ENCODE measurements at regions not wholly inside any gene's neighbourhood (a gene's known extent, or its start where the extent isn't known, plus 50 kb on each side); places are given as distances from the start of the nearest gene placed in this dataset.

DNA sequence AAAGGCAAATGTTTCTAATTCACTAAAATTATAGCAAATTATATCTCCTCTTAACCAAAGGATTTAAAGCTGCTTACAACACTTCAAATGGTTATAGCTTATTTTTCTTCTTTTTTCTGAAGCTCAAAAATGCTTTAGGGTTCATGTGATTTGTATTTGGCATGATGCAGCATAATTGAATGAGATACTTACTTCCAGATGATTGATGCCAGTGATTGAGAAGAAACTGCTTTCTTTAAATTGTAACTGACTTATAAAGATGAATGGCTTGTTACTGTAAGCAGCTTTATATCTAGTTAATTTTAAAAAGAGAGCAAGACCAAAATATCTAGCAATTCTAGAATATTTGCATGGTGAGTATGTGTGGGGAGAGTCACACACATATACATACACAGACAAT is 270.7 kb upstream of the THRB start:
- Histone ChIP-seq H3K4me3 (ENCODE audit: low read depth in 2 of 2, low read length in 2 of 2) (no peak overlapping the region), H3K4me1 (ENCODE audit: control insufficient read depth, insufficient read depth, low read length) (no peaks in the 10 kb centered on the region), H3K36me3 (ENCODE audit: control insufficient read depth, insufficient read depth, low read length) (no peaks in the 10 kb centered on the region), H3K9me3 (ENCODE audit: control insufficient read depth, insufficient read depth, low read depth, low read length) (no peaks in the 10 kb centered on the region), H3K27me3 (ENCODE audit: control insufficient read depth, insufficient read depth, low read length) (no peaks in the 10 kb centered on the region), H3K27ac (ENCODE audit: low read length) (no peak overlapping the region)
- ChIA-PET POLR2A (no interaction called here), CTCF (no interaction called here)
- no peak for DNase-seq (ENCODE audit: low read depth, low spot score)
- BruUV-seq (replicated peaks) = no TSS peak
- TF ChIP-seq POLR2AphosphoS5 (IDR thresholded peaks at IDR 0.05; ENCODE audit: low read depth, low read length) (no peak), SIN3A (IDR thresholded peaks at IDR 0.05; ENCODE audit: borderline replicate concordance, insufficient read depth, low read depth, low read length) (no peak), TCF7L2 (IDR thresholded peaks at IDR 0.05; ENCODE audit: low read depth, low read length) (no peak)
- TF ChIP-seq, protein P1, sequence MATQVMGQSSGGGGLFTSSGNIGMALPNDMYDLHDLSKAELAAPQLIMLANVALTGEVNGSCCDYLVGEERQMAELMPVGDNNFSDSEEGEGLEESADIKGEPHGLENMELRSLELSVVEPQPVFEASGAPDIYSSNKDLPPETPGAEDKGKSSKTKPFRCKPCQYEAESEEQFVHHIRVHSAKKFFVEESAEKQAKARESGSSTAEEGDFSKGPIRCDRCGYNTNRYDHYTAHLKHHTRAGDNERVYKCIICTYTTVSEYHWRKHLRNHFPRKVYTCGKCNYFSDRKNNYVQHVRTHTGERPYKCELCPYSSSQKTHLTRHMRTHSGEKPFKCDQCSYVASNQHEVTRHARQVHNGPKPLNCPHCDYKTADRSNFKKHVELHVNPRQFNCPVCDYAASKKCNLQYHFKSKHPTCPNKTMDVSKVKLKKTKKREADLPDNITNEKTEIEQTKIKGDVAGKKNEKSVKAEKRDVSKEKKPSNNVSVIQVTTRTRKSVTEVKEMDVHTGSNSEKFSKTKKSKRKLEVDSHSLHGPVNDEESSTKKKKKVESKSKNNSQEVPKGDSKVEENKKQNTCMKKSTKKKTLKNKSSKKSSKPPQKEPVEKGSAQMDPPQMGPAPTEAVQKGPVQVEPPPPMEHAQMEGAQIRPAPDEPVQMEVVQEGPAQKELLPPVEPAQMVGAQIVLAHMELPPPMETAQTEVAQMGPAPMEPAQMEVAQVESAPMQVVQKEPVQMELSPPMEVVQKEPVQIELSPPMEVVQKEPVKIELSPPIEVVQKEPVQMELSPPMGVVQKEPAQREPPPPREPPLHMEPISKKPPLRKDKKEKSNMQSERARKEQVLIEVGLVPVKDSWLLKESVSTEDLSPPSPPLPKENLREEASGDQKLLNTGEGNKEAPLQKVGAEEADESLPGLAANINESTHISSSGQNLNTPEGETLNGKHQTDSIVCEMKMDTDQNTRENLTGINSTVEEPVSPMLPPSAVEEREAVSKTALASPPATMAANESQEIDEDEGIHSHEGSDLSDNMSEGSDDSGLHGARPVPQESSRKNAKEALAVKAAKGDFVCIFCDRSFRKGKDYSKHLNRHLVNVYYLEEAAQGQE (IDR thresholded peaks at IDR 0.05; ENCODE audit: insufficient read depth in 1 of 2, low read depth in 2 of 2, low read length in 1 of 2) = no peak
- TF ChIP-seq, protein P2, sequence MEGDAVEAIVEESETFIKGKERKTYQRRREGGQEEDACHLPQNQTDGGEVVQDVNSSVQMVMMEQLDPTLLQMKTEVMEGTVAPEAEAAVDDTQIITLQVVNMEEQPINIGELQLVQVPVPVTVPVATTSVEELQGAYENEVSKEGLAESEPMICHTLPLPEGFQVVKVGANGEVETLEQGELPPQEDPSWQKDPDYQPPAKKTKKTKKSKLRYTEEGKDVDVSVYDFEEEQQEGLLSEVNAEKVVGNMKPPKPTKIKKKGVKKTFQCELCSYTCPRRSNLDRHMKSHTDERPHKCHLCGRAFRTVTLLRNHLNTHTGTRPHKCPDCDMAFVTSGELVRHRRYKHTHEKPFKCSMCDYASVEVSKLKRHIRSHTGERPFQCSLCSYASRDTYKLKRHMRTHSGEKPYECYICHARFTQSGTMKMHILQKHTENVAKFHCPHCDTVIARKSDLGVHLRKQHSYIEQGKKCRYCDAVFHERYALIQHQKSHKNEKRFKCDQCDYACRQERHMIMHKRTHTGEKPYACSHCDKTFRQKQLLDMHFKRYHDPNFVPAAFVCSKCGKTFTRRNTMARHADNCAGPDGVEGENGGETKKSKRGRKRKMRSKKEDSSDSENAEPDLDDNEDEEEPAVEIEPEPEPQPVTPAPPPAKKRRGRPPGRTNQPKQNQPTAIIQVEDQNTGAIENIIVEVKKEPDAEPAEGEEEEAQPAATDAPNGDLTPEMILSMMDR (IDR thresholded peaks at IDR 0.05) = no peak
- in situ Hi-C loops (cut with HindIII; ENCODE audit: low pct_unique_long_range_greater_than_20kb, low sequenced_read_pairs) = no loop called here
- intact Hi-C loops (cut with micrococcal nuclease; ENCODE audit: unreplicated experiment) = no loop called here
- ATAC-seq = no peak

DNA sequence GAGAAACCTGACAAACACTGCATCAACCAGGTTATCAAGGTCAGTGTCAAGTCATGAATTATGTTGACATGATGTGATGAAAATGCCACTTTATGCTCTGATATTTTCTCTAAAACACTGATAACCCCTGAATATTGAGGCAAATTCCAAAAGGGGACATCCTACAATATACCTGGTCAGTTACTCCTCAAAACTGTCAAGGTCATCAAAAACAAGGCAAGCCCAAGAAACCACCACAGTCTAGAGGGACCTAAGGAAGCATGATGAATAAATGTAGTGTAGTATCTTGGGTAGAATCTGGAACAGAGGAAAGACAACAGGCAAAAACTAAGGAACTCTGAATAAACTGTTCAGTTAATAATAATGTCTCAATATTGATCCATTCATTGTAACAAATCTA is 275.3 kb upstream of the THRB start:
- Histone ChIP-seq H3K27me3 (ENCODE audit: control insufficient read depth, insufficient read depth, low read length) (no peaks in the 10 kb centered on the region), H3K36me3 (ENCODE audit: control insufficient read depth, insufficient read depth, low read length) (no peaks in the 10 kb centered on the region; the same call in 1 of the 2 replicates), H3K4me3 (ENCODE audit: low read depth in 2 of 2, low read length in 2 of 2) (no peak overlapping the region), H3K27ac (ENCODE audit: low read length) (no peak overlapping the region), H3K9me3 (ENCODE audit: control insufficient read depth, insufficient read depth, low read depth, low read length) (no peaks in the 10 kb centered on the region), H3K4me1 (ENCODE audit: control insufficient read depth, insufficient read depth, low read length) (no peaks in the 10 kb centered on the region)
- intact Hi-C loops (cut with micrococcal nuclease; ENCODE audit: unreplicated experiment) = no loop called here
- ChIA-PET CTCF (no interaction called here), POLR2A (no interaction called here)
- BruUV-seq (replicated peaks) = no TSS peak
- DNase-seq (ENCODE audit: low read depth, low spot score) (no peak), ATAC-seq (no peak)
- TF ChIP-seq, protein P1 (IDR thresholded peaks at IDR 0.05; ENCODE audit: insufficient read depth in 1 of 2, low read depth in 2 of 2, low read length in 1 of 2) = no peak
- TF ChIP-seq POLR2AphosphoS5 (IDR thresholded peaks at IDR 0.05; ENCODE audit: low read depth, low read length) = no peak
- TF ChIP-seq SIN3A (IDR thresholded peaks at IDR 0.05; ENCODE audit: borderline replicate concordance, insufficient read depth, low read depth, low read length) = no peak
- in situ Hi-C loops (cut with HindIII; ENCODE audit: low pct_unique_long_range_greater_than_20kb, low sequenced_read_pairs) = no loop called here
